ENCODE measurements at regions not wholly inside any gene's neighbourhood (a gene's known extent, or its start where the extent isn't known, plus 50 kb on each side); places are given as distances from the start of the nearest gene placed in this dataset.

DNA sequence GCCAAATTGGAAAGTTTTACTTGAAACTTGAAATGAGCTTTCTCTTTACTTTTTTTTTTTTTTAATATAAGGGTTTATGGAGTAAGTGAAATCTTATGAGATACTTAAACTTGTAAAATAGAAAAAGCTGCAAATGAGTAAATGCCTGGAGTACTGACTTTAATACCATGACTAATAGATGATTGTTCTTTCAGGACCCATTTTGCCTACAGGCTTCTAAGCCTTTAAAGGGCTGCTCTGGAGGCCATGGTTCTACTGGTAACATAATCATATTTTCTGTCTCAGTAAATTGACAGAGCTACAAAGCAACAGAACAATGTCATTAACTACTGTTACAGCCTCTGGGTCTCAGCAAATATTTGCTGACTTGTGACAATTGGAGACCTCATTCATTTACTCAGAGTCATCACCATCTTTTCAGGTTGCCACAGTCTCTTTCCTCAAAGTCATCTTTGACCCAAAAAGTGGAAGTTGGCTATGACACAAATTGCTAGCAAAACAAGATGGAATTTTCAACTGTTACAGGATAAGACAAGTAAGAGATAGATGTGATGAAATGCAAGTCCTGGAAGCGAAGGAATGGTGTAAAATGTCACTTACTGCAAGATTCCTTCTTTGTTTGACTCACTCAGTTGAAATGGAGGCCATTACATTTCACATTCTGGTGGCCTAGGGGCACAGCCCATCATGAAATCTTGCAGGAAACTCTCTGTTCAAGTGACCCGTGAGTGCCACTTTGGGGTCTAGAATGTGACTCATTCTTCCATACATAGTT, 132.7 kb downstream of the BTC start (continued):
- TF ChIP-seq RXRB (CRISPR knock-in tag; IDR thresholded peaks at IDR 0.05; ENCODE audit: borderline replicate concordance) (0 out of 2 replicates have a peak, but pooled peaks have one; percentile 26), SOX13 (IDR thresholded peaks at IDR 0.05) (0 out of 2 replicates have a peak, but pooled peaks have one; percentile 42), SOX13 (CRISPR knock-in tag; conservative IDR thresholded peaks at IDR 0.05 in 1 of 2, IDR thresholded peaks at IDR 0.05 in 1 of 2) (peak in 1 of 2 experiments; percentile 92; a peak in 2 of 4 replicates), FOXP4 (CRISPR knock-in tag; IDR thresholded peaks at IDR 0.05) (0 out of 2 replicates have a peak, but pooled peaks have one; percentile 27), NR2C2 (CRISPR knock-in tag; IDR thresholded peaks at IDR 0.05; ENCODE audit: borderline replicate concordance) (no peak), ETV5 (CRISPR knock-in tag; IDR thresholded peaks at IDR 0.05; ENCODE audit: borderline replicate concordance) (peak; percentile 43; the same call in 1 of the 2 replicates), SRY (CRISPR knock-in tag; IDR thresholded peaks at IDR 0.05) (no peak), BCL6 (CRISPR knock-in tag; IDR thresholded peaks at IDR 0.05) (peak; percentile 51; the same call in 1 of the 2 replicates), SOX6 (IDR thresholded peaks at IDR 0.05) (no peak), SOX6 (CRISPR knock-in tag; IDR thresholded peaks at IDR 0.05) (peak; percentile 76), FOXK2 (IDR thresholded peaks at IDR 0.05) (no peak), THYN1 (CRISPR knock-in tag; IDR thresholded peaks at IDR 0.05; ENCODE audit: borderline replicate concordance, low read depth) (no peak), ZNF615 (CRISPR knock-in tag; IDR thresholded peaks at IDR 0.05; ENCODE audit: borderline replicate concordance) (no peak), NR2F6 (IDR thresholded peaks at IDR 0.05) (peak; percentile 49; the same call in 1 of the 2 replicates), NR2F6 (CRISPR knock-in tag; IDR thresholded peaks at IDR 0.05) (peak; percentile 21; the same call in 1 of the 2 replicates), NFIC (IDR thresholded peaks at IDR 0.05; ENCODE audit: low read length) (no peak; the same call in 1 of the 2 replicates), MAFK (conservative IDR thresholded peaks at IDR 0.05 in 1 of 2, IDR thresholded peaks at IDR 0.05 in 1 of 2; ENCODE audit: low read length in 2 of 2) (peak; percentile 91 to 95), TCF7 (IDR thresholded peaks at IDR 0.05; ENCODE audit: low read depth) (peak; percentile 66), MED1 (CRISPR knock-in tag; IDR thresholded peaks at IDR 0.05) (0 out of 2 replicates have a peak, but pooled peaks have one; percentile 33), RARA (CRISPR knock-in tag; IDR thresholded peaks at IDR 0.05) (peak; percentile 43; the same call in 1 of the 2 replicates)
